ENCODE measurements at regions not wholly inside any gene's neighbourhood (a gene's known extent, or its start where the extent isn't known, plus 50 kb on each side); places are given as distances from the start of the nearest gene placed in this dataset.

GRCh38 chr5:175107028-175107588 is 336.9 kb downstream of the DRD1 start:
- TF ChIP-seq CTCF (IDR thresholded peaks at IDR 0.05; ENCODE audit: extremely low read depth, missing control alignments): no peak

GRCh38 chr5:175104677-175105076 is 339.3 kb downstream of the DRD1 start:
- TF ChIP-seq CTCF (IDR thresholded peaks at IDR 0.05; ENCODE audit: extremely low read depth, missing control alignments): no peak
- DNase-seq (ENCODE audit: low spot score): no peak

More at GRCh38 chr5:175107028-175107588, 336.9 kb downstream of the DRD1 start:
- no peak for DNase-seq (ENCODE audit: low spot score)

GRCh38 chr5:175103746-175104145 is 340.2 kb downstream of the DRD1 start:
- TF ChIP-seq CTCF (IDR thresholded peaks at IDR 0.05; ENCODE audit: extremely low read depth, missing control alignments): no peak
- no peak for DNase-seq (ENCODE audit: low spot score)

- no peak for DNase-seq (ENCODE audit: low spot score)
- no peak for TF ChIP-seq CTCF (IDR thresholded peaks at IDR 0.05; ENCODE audit: extremely low read depth, missing control alignments)
These were observed 341.3 kb downstream of the DRD1 start for GRCh38 chr5:175102717-175103116.

- no peak for DNase-seq (ENCODE audit: low spot score)
- no peak for TF ChIP-seq CTCF (IDR thresholded peaks at IDR 0.05; ENCODE audit: extremely low read depth, missing control alignments)
These were observed 345.7 kb downstream of the DRD1 start for GRCh38 chr5:175098301-175098700.

- no peak for DNase-seq (ENCODE audit: low spot score)
- TF ChIP-seq CTCF (IDR thresholded peaks at IDR 0.05; ENCODE audit: extremely low read depth, missing control alignments): no peak
These were observed 347.4 kb downstream of the DRD1 start for GRCh38 chr5:175096469-175097165.

- no peak for TF ChIP-seq CTCF (IDR thresholded peaks at IDR 0.05; ENCODE audit: extremely low read depth, missing control alignments)
- DNase-seq (ENCODE audit: low spot score): no peak
These were observed 349.5 kb downstream of the DRD1 start for GRCh38 chr5:175094461-175094860.

Data from GM20000 (cell line).